H1 (cell line): ENCODE measurements at regions not wholly inside any gene's neighbourhood (a gene's known extent, or its start where the extent isn't known, plus 50 kb on each side); places are given as distances from the start of the nearest gene placed in this dataset.

Experiments used
- CTCF ChIA-PET: fragments of 300-600 bp; sonication (Branson Sonifier 250); formaldehyde crosslinking; loops from one replicate; lab custom pipeline; 2021; ENCODE audit not compliant: partially characterized antibody; lab: Charles Lee
- POLR2A ChIA-PET: fragments of 300-600 bp; sonication (Branson Sonifier 250); formaldehyde crosslinking; loops from one replicate; lab custom pipeline; 2021; ENCODE audit warnings: inconsistent platforms; ENCODE audit not compliant: partially characterized antibody; lab: Charles Lee
- DNase-seq, 2 experiments: peaks; one replicate each; pipeline versions ENCODE4 v3.0.0 to v3.0.0-alpha.2; 2010 to 2022; ENCODE audit warnings: low spot score in 2 of 2, low read depth in 1 of 2, mixed read lengths in 1 of 2
- FAIRE-seq: peaks from 2 replicates; lab custom pipeline; 2011; peaks lifted over from hg19 to GRCh38; lab: Jason Lieb, UNC
- H2AFZ ChIP-seq: 2 replicates; pipeline ENCODE4 v1.8.1; 2012; ENCODE audit warnings: low read length, inconsistent platforms
- H2AK5ac ChIP-seq: 2 replicates; pipeline ENCODE4 v1.6.1; 2013; ENCODE audit warnings: low read depth, low read length
- H2BK120ac ChIP-seq: replicated peaks from 2 replicates; pipeline ENCODE3; 2013; ENCODE audit warnings: low read depth, low read length, inconsistent platforms
- H2BK12ac ChIP-seq: 2 replicates; pipeline ENCODE4 v1.6.1; 2013; ENCODE audit warnings: low read depth, low read length
- H2BK15ac ChIP-seq: 2 replicates; pipeline ENCODE4 v1.6.1; 2013; ENCODE audit warnings: low read length
- H2BK20ac ChIP-seq: 2 replicates; pipeline ENCODE4 v1.6.1; 2013; ENCODE audit warnings: low read length
- H2BK5ac ChIP-seq: 2 replicates; pipeline ENCODE4 v1.6.1; 2013; ENCODE audit warnings: low read depth, low read length
- H3K14ac ChIP-seq: 2 replicates; pipeline ENCODE4 v1.6.1; 2013; ENCODE audit warnings: inconsistent platforms; ENCODE audit not compliant: insufficient read length
- H3K18ac ChIP-seq: 2 replicates; pipeline ENCODE4 v1.6.1; 2013; ENCODE audit warnings: low read length; ENCODE audit errors: extremely low read depth
- H3K23ac ChIP-seq: 2 replicates; pipeline ENCODE4 v1.6.1; 2013; ENCODE audit warnings: inconsistent platforms; ENCODE audit not compliant: insufficient read length
- H3K23me2 ChIP-seq: 2 replicates; pipeline ENCODE4 v1.6.1; 2013; ENCODE audit warnings: low read depth, low read length
- H3K27ac ChIP-seq: 2 replicates; pipeline ENCODE4 v1.6.1; 2011; ENCODE audit warnings: low read depth, low read length, inconsistent platforms
- H3K27me3 ChIP-seq, 4 experiments: replicated peaks in 1 of 4; 1 replicate in 1 of 4; 2 replicates in 3 of 4; pipeline versions ENCODE4 v1.6.1 to v1.8.1; 2011 to 2013; ENCODE audit warnings: low read length in 3 of 4, mild to moderate bottlenecking in 3 of 4, inconsistent platforms in 2 of 4, mixed read lengths in 2 of 4, moderate library complexity in 1 of 4; ENCODE audit not compliant: control insufficient read depth in 3 of 4, insufficient read depth in 3 of 4; ENCODE audit errors: extremely low read depth in 1 of 4
- H3K36me3 ChIP-seq, 4 experiments: 2 replicates each; pipeline versions ENCODE4 v1.6.1 to v1.8.1; 2011 to 2013; ENCODE audit warnings: mild to moderate bottlenecking in 4 of 4, low read length in 3 of 4, moderate library complexity in 2 of 4, control low read depth in 1 of 4, inconsistent platforms in 1 of 4; ENCODE audit not compliant: insufficient read depth in 4 of 4, control insufficient read depth in 2 of 4
- H3K4ac ChIP-seq: replicated peaks from 2 replicates; pipeline ENCODE3; 2013; ENCODE audit warnings: low read length, low read depth, mixed read lengths, inconsistent platforms; ENCODE audit not compliant: insufficient read length
- H3K4me1 ChIP-seq, 4 experiments: replicated peaks in 1 of 4; 1 replicate in 1 of 4; 2 replicates in 3 of 4; pipeline versions ENCODE4 v1.6.1 to v1.8.1; 2011 to 2013; ENCODE audit warnings: low read length in 3 of 4, inconsistent platforms in 2 of 4, mixed read lengths in 1 of 4; ENCODE audit not compliant: insufficient read depth in 4 of 4, control insufficient read depth in 3 of 4
- H3K4me2 ChIP-seq, 2 experiments: 2 replicates each; pipeline versions ENCODE4 v1.6.1 to v1.8.1; 2011 to 2013; ENCODE audit warnings: low read depth in 2 of 2, low read length in 2 of 2, control low read depth in 1 of 2, inconsistent platforms in 1 of 2, mild to moderate bottlenecking in 1 of 2; ENCODE audit not compliant: insufficient read depth in 1 of 2
- H3K4me3 ChIP-seq, 4 experiments: fragments of 200-600, 300-600 bp in 1 of 4; sonication (generic), shearing (Covaris generic), sonication (Bioruptor Twin) in 1 of 4; 2 replicates each; pipeline versions ENCODE4 v1.5.1 to v1.8.1; 2011 to 2016; ENCODE audit warnings: low read length in 4 of 4, low read depth in 3 of 4, control low read depth in 2 of 4, inconsistent platforms in 2 of 4, mild to moderate bottlenecking in 2 of 4, mixed read lengths in 1 of 4, moderate library complexity in 1 of 4; ENCODE audit not compliant: insufficient read depth in 2 of 4; ENCODE audit errors: extremely low read depth in 1 of 4
- H3K56ac ChIP-seq: replicated peaks from 2 replicates; pipeline ENCODE3; 2013; ENCODE audit warnings: low read depth, mild to moderate bottlenecking, mixed read lengths, low read length, inconsistent platforms; ENCODE audit not compliant: insufficient read length
- H3K79me1 ChIP-seq: 2 replicates; pipeline ENCODE4 v1.6.1; 2013; ENCODE audit warnings: low read depth, low read length, control low read depth
- H3K79me2 ChIP-seq, 2 experiments: 2 replicates each; pipeline versions ENCODE4 v1.6.1 to v1.8.1; 2012 to 2013; ENCODE audit warnings: low read length in 2 of 2, mild to moderate bottlenecking in 2 of 2, inconsistent platforms in 1 of 2; ENCODE audit not compliant: insufficient read depth in 2 of 2, control insufficient read depth in 1 of 2
- H3K9ac ChIP-seq, 4 experiments: replicated peaks in 1 of 4; 1 replicate in 1 of 4; 2 replicates in 3 of 4; pipeline versions ENCODE4 v1.6.1 to v1.8.1; 2011 to 2013; ENCODE audit warnings: low read depth in 3 of 4, low read length in 3 of 4, control low read depth in 2 of 4, mild to moderate bottlenecking in 2 of 4, moderate library complexity in 2 of 4, inconsistent platforms in 1 of 4; ENCODE audit errors: extremely low read depth in 1 of 4
- H3K9me3 ChIP-seq, 2 experiments: 2 replicates each; pipeline versions ENCODE4 v1.6.1 to v1.8.1; 2012 to 2013; ENCODE audit warnings: mild to moderate bottlenecking in 2 of 2, moderate library complexity in 2 of 2, control low read depth in 1 of 2, inconsistent platforms in 1 of 2, low read depth in 1 of 2, low read length in 1 of 2, mixed read lengths in 1 of 2; ENCODE audit not compliant: insufficient read depth in 2 of 2
- H4K20me1 ChIP-seq, 2 experiments: replicated peaks in 1 of 2; 2 replicates each; pipeline versions ENCODE3 to v1.8.1; 2011 to 2013; ENCODE audit warnings: inconsistent platforms in 2 of 2, low read length in 2 of 2, mild to moderate bottlenecking in 1 of 2; ENCODE audit not compliant: insufficient read depth in 2 of 2, control insufficient read depth in 1 of 2
- H4K5ac ChIP-seq: 2 replicates; pipeline ENCODE4 v1.6.1; 2013; ENCODE audit warnings: low read length, low read depth, mixed read lengths, inconsistent platforms; ENCODE audit not compliant: insufficient read length
- H4K8ac ChIP-seq: 2 replicates; pipeline ENCODE4 v1.8.0; 2013; ENCODE audit warnings: mild to moderate bottlenecking, moderate library complexity, low read length, inconsistent platforms; ENCODE audit not compliant: insufficient read depth; ENCODE audit errors: extremely low read depth
- H4K91ac ChIP-seq: replicated peaks from 2 replicates; pipeline ENCODE3; 2013; ENCODE audit warnings: low read length, mixed read lengths, inconsistent platforms; ENCODE audit not compliant: insufficient read length
- BRCA1 ChIP-seq: IDR thresholded peaks from 2 replicates; pipeline ENCODE4 v1.6.1; 2012; ENCODE audit warnings: low read depth, low read length, improper control_type of control experiment
- CBX8 ChIP-seq: fragments of 300-800, 300-1000 bp; sonication (generic); IDR thresholded peaks from 2 replicates; pipeline ENCODE4 v1.7.1; 2016; ENCODE audit warnings: low read depth, low read length, borderline replicate concordance
- HDAC6 ChIP-seq: IDR thresholded peaks from one replicate; pipeline ENCODE4 v1.7.1; 2012; ENCODE audit warnings: low read depth, mild to moderate bottlenecking, inconsistent platforms, low read length, moderate library complexity
- KDM4A ChIP-seq: IDR thresholded peaks from one replicate; pipeline ENCODE4 v1.7.1; 2012; ENCODE audit warnings: low read depth, mild to moderate bottlenecking, moderate library complexity, low read length, inconsistent platforms; ENCODE audit not compliant: severe bottlenecking
- RAD21 ChIP-seq, 2 experiments: IDR thresholded peaks in 1 of 2; conservative IDR thresholded peaks in 1 of 2; 2 replicates each; pipeline ENCODE4 v1.6.1; 2011; ENCODE audit warnings: low read depth in 2 of 2, low read length in 2 of 2, improper control_type of control experiment in 1 of 2, inconsistent platforms in 1 of 2, mild to moderate bottlenecking in 1 of 2, moderate library complexity in 1 of 2
- TAF1 ChIP-seq: IDR thresholded peaks from 2 replicates; pipeline ENCODE4 v1.6.1; 2011; ENCODE audit warnings: mild to moderate bottlenecking, low read depth, low read length
- TAF7 ChIP-seq: optimal IDR thresholded peaks from 2 replicates; pipeline ENCODE3; 2011; ENCODE audit warnings: low read depth, mild to moderate bottlenecking, inconsistent platforms, low read length, moderate library complexity, borderline replicate concordance
- TCF12 ChIP-seq: IDR thresholded peaks from 2 replicates; pipeline ENCODE4 v1.6.1; 2011; ENCODE audit warnings: low read depth, mild to moderate bottlenecking, low read length
- WGBS, 2 experiments: shearing (Covaris generic) in 1 of 2; methylation state at CpG; one replicate each; pipeline versions ENCODE4 v1.1.6 to v1.1.7; 2013 to 2015; ENCODE audit warnings: low lambda C conversion rate in 2 of 2, mixed read lengths in 2 of 2, inconsistent platforms in 1 of 2, low coverage in 1 of 2, missing lambda C conversion rate in 1 of 2; ENCODE audit not compliant: insufficient replicate concordance in 2 of 2, insufficient coverage in 1 of 2, insufficient read length in 1 of 2; ENCODE audit errors: extremely low coverage in 1 of 2, missing lambda C conversion rate in 1 of 2; 5-methylcytosine and 5-hydroxymethylcytosine counted together

DNA sequence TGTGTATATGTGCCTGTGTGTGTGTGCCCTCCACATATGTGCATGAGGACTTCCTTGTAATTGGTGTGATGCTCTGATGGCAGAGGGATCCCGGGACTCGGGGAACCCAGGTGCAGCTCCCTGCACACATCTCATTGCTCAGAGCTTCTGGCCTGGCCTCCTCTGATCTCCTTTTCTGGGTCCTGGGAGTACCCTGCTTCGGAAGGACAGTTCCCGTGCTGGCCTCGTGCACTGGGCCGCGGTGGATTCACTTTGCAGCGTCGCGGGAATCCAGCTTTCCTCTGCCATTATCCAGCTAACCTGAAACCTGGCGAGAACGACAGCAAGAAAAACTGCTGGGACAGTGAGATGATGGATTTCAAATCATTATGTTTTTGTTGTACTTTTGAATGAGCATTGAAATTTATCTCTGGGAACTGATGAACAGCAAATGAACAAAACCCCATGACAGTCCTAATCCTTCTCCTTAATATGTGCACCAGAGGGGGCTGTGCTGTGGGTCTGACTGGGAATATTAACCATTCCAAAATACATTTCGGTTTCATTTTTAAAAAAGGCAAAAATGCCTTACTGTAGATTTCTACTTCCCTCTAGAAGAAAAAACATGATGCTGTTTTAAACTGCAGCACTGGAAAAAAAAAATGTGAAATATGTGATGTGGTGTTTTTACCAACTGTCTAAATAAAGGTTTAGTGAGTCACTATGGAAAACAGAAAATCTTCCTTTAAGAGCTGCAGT lies 78.2 kb downstream of the PTGR3 start:
- H4K8ac ChIP-seq = no peak overlapping the region; the same call in 1 of the 2 replicates
- H3K14ac ChIP-seq = no peak overlapping the region
- H3K9me3 ChIP-seq = no peaks in the 10 kb centered on the region
- H4K91ac ChIP-seq = no peak overlapping the region
- H3K4me2 ChIP-seq = no peak overlapping the region
- 94% methylated on average over 13 of the region's 13 CpGs; no CpG with 5 or more reads in 1 of the 2 experiments for WGBS, 2 experiments
- H3K4me3 ChIP-seq = no peak overlapping the region
- H3K79me2 ChIP-seq = no peaks in the 10 kb centered on the region
- H3K79me1 ChIP-seq = no peaks in the 10 kb centered on the region
- no peaks in the 10 kb centered on the region for H3K36me3 ChIP-seq
- H3K9ac ChIP-seq = no peak overlapping the region
- no peak overlapping the region for H3K18ac ChIP-seq
- peaks cover 0 to 6% of the 10 kb centered on the region in 2 experiments for H4K20me1 ChIP-seq
- no peaks in the 10 kb centered on the region for H3K27me3 ChIP-seq
- no peak overlapping the region for H2BK12ac ChIP-seq
- peak in 1 of 2 experiments; percentile 23 for DNase-seq
- no peak overlapping the region for H2AK5ac ChIP-seq
- H3K56ac ChIP-seq = no peak overlapping the region
- ChIA-PET CTCF (interaction anchor here (0.6 to 1.4 kb wide), 5 partner anchors 35 to 439 kb away, joined by 3 to 5 read pairs (median 3); no protein-coding TSS in a partner anchor), POLR2A (no interaction called here)
- TF ChIP-seq KDM4A (no peak), TAF7 (no peak), CBX8 (no peak), RAD21 (IDR thresholded peaks at IDR 0.05 in 1 of 2, conservative IDR thresholded peaks at IDR 0.05 in 1 of 2; ENCODE audit: low read depth in 2 of 2, low read length in 2 of 2) (no peak), TAF1 (no peak), TCF12 (no peak), BRCA1 (no peak), HDAC6 (no peak)
- no peaks in the 10 kb centered on the region for H3K23me2 ChIP-seq
- H3K4me1 ChIP-seq = no peaks in the 10 kb centered on the region
- H3K27ac ChIP-seq = no peak overlapping the region
- H3K23ac ChIP-seq = no peak overlapping the region
- H2BK5ac ChIP-seq = no peak overlapping the region
- H2AFZ ChIP-seq = no peak overlapping the region
- H2BK20ac ChIP-seq = no peak overlapping the region
- no peak overlapping the region for H2BK120ac ChIP-seq
- H3K4ac ChIP-seq = no peak overlapping the region
- no peak overlapping the region for H2BK15ac ChIP-seq
- no peak for FAIRE-seq
- no peak overlapping the region for H4K5ac ChIP-seq
